Keratinocyte (primary cell): ENCODE measurements at regions not wholly inside any gene's neighbourhood (a gene's known extent, or its start where the extent isn't known, plus 50 kb on each side); places are given as distances from the start of the nearest gene placed in this dataset.

ENCODE experiments used
- DNase-seq: peaks from one replicate; pipeline ENCODE4 v3.0.0-alpha.2; 2011; ENCODE audit warnings: low read depth, missing footprints, low spot score
- FAIRE-seq: peaks from 2 replicates; lab custom pipeline; 2011; peaks lifted over from hg19 to GRCh38; lab: Jason Lieb, UNC
- H2AFZ ChIP-seq: 2 replicates; pipeline ENCODE4 v1.6.0; 2012; ENCODE audit warnings: low read length, control low read depth, inconsistent platforms; ENCODE audit not compliant: control insufficient read depth
- H3K27ac ChIP-seq: 2 replicates; pipeline ENCODE4 v1.5.1; 2011; ENCODE audit warnings: low read length; ENCODE audit not compliant: control insufficient read depth, insufficient read depth
- H3K27me3 ChIP-seq: 3 replicates; pipeline ENCODE4 v1.6.0; 2011; ENCODE audit warnings: low read length; ENCODE audit not compliant: control insufficient read depth, insufficient read depth; ENCODE audit errors: extremely low read depth
- H3K36me3 ChIP-seq, 2 experiments: 2 replicates in 1 of 2; 3 replicates in 1 of 2; pipeline ENCODE4 v1.5.1; 2011; ENCODE audit warnings: low read length in 2 of 2, mild to moderate bottlenecking in 1 of 2; ENCODE audit not compliant: control insufficient read depth in 2 of 2, insufficient read depth in 2 of 2; ENCODE audit errors: extremely low read depth in 1 of 2
- H3K4me1 ChIP-seq: 3 replicates; pipeline ENCODE4 v1.5.1; 2011; ENCODE audit warnings: low read length; ENCODE audit not compliant: control insufficient read depth, insufficient read depth; ENCODE audit errors: extremely low read depth
- H3K4me2 ChIP-seq: 3 replicates; pipeline ENCODE4 v1.6.0; 2011; ENCODE audit warnings: low read depth, low read length; ENCODE audit not compliant: control insufficient read depth, insufficient read depth; ENCODE audit errors: extremely low read depth
- H3K4me3 ChIP-seq, 3 experiments: fragments of 200-600 bp in 1 of 3; sonication (generic) in 1 of 3; 2 replicates in 2 of 3; 3 replicates in 1 of 3; pipeline ENCODE4 v1.5.1; 2011 to 2016; ENCODE audit warnings: low read length in 3 of 3, mild to moderate bottlenecking in 3 of 3, control low read depth in 2 of 3, inconsistent platforms in 1 of 3, low read depth in 1 of 3, mixed read lengths in 1 of 3, mixed run types in 1 of 3, moderate library complexity in 1 of 3; ENCODE audit not compliant: control insufficient read depth in 2 of 3, insufficient read depth in 2 of 3; ENCODE audit errors: extremely low read depth in 1 of 3
- H3K79me2 ChIP-seq: 2 replicates; pipeline ENCODE4 v1.6.0; 2012; ENCODE audit warnings: low read length; ENCODE audit not compliant: control insufficient read depth, insufficient read depth
- H3K9ac ChIP-seq: 3 replicates; pipeline ENCODE4 v1.6.0; 2011; ENCODE audit warnings: low read length; ENCODE audit not compliant: control insufficient read depth, insufficient read depth; ENCODE audit errors: extremely low read depth
- H3K9me1 ChIP-seq: 3 replicates; pipeline ENCODE4 v1.6.0; 2011; ENCODE audit warnings: low read length; ENCODE audit not compliant: control insufficient read depth, insufficient read depth; ENCODE audit errors: extremely low read depth
- H3K9me3 ChIP-seq: 2 replicates; pipeline ENCODE4 v1.5.1; 2012; ENCODE audit warnings: low read depth, low read length; ENCODE audit not compliant: control insufficient read depth
- H4K20me1 ChIP-seq: 3 replicates; pipeline ENCODE4 v1.6.0; 2011; ENCODE audit warnings: low read length; ENCODE audit not compliant: control insufficient read depth, insufficient read depth; ENCODE audit errors: extremely low read depth
- CTCF ChIP-seq, 3 experiments: IDR thresholded peaks in 1 of 3; conservative IDR thresholded peaks in 1 of 3; optimal IDR thresholded peaks in 1 of 3; 2 replicates in 2 of 3; 3 replicates in 1 of 3; pipeline versions ENCODE3 to v1.5.1; 2011; ENCODE audit warnings: low read length in 3 of 3, mild to moderate bottlenecking in 3 of 3, moderate library complexity in 2 of 3, control low read depth in 1 of 3, inconsistent platforms in 1 of 3; ENCODE audit not compliant: insufficient read depth in 2 of 3; ENCODE audit errors: extremely low read depth in 1 of 3
- EZH2 ChIP-seq: IDR thresholded peaks from one replicate; pipeline ENCODE4 v1.6.1; 2012; ENCODE audit warnings: inconsistent platforms, mild to moderate bottlenecking, low read length, moderate library complexity
- dilution Hi-C: fragments of 300-500 bp; cut with MboI; formaldehyde crosslinking; loops from one replicate; pipeline ENCODE4 v1.7.0; 2020; ENCODE audit warnings: low sequenced_read_pairs; ENCODE audit not compliant: extremely low pct_ligation_motif_present

- DNase-seq (no peak), FAIRE-seq (no peak)
- Histone ChIP-seq H3K27me3 (no peaks in the 10 kb centered on the region), H3K9ac (no peak overlapping the region), H3K36me3 (no peaks in the 10 kb centered on the region), H3K4me3 (no peak overlapping the region), H3K9me3 (no peaks in the 10 kb centered on the region), H4K20me1 (no peaks in the 10 kb centered on the region), H3K4me2 (no peak overlapping the region), H3K79me2 (no peaks in the 10 kb centered on the region), H3K4me1 (no peaks in the 10 kb centered on the region), H2AFZ (no peak overlapping the region), H3K9me1 (no peaks in the 10 kb centered on the region), H3K27ac (no peak overlapping the region)
- dilution Hi-C loops: no loop called here
- TF ChIP-seq EZH2 (no peak), CTCF (optimal IDR thresholded peaks at IDR 0.05 in 1 of 3, IDR thresholded peaks at IDR 0.05 in 1 of 3, conservative IDR thresholded peaks at IDR 0.05 in 1 of 3; ENCODE audit: extremely low read depth in 1 of 3, insufficient read depth in 2 of 3, low read length in 3 of 3) (no peak)
Measured at GRCh38 chr20:48547664-48548063, 280.1 kb downstream of the PREX1 start.

GRCh38 chr20:48544402-48545339 lies 283.1 kb downstream of the PREX1 start:
- H3K36me3 ChIP-seq: no peaks in the 10 kb centered on the region
- H3K9ac ChIP-seq: no peak overlapping the region
- TF ChIP-seq CTCF (optimal IDR thresholded peaks at IDR 0.05 in 1 of 3, IDR thresholded peaks at IDR 0.05 in 1 of 3, conservative IDR thresholded peaks at IDR 0.05 in 1 of 3; ENCODE audit: extremely low read depth in 1 of 3, insufficient read depth in 2 of 3, low read length in 3 of 3) (no peak), EZH2 (no peak)
- H3K27me3 ChIP-seq: peaks cover 3% of the 10 kb centered on the region
- H3K79me2 ChIP-seq: no peaks in the 10 kb centered on the region
- H3K4me1 ChIP-seq: no peaks in the 10 kb centered on the region
- H3K27ac ChIP-seq: no peak overlapping the region
- no peak for FAIRE-seq
- no peaks in the 10 kb centered on the region for H3K9me3 ChIP-seq
- no peak overlapping the region for H2AFZ ChIP-seq
- DNase-seq: no peak
- no peaks in the 10 kb centered on the region for H3K9me1 ChIP-seq
- H3K4me2 ChIP-seq: no peak overlapping the region
- dilution Hi-C loops: no loop called here
- no peaks in the 10 kb centered on the region for H4K20me1 ChIP-seq
- no peak overlapping the region for H3K4me3 ChIP-seq
